ENCODE measurements at regions not wholly inside any gene's neighbourhood (a gene's known extent, or its start where the extent isn't known, plus 50 kb on each side); places are given as distances from the start of the nearest gene placed in this dataset.

- no peak overlapping the region for H3K27ac ChIP-seq (ENCODE audit: extremely low read depth, low read depth, low read length)
- H3K36me3 ChIP-seq (ENCODE audit: control insufficient read depth in 2 of 2, insufficient read depth in 1 of 2, low read length in 2 of 2): no peaks in the 10 kb centered on the region
- ChIA-PET CTCF (interaction anchor here (0.7 kb wide), 1 partner anchor 352 kb away, joined by 4 read pairs; no protein-coding TSS in a partner anchor), POLR2A (no interaction called here)
- H3K4me3 ChIP-seq (ENCODE audit: low read depth, low read length): no peak overlapping the region
- TF ChIP-seq ZEB2 (tag by site-specific recombination; IDR thresholded peaks at IDR 0.05) (no peak), EGR2 (tag by site-specific recombination; IDR thresholded peaks at IDR 0.05; ENCODE audit: low read depth) (no peak), ZNF169 (tag by site-specific recombination; IDR thresholded peaks at IDR 0.05) (no peak), ZNF626 (tag by site-specific recombination; IDR thresholded peaks at IDR 0.05) (no peak), ZNF692 (tag by site-specific recombination; IDR thresholded peaks at IDR 0.05) (no peak), ZNF394 (tag by site-specific recombination; IDR thresholded peaks at IDR 0.05; ENCODE audit: borderline replicate concordance) (no peak), ZNF138 (tag by site-specific recombination; IDR thresholded peaks at IDR 0.05; ENCODE audit: borderline replicate concordance) (no peak), ZNF610 (tag by site-specific recombination; IDR thresholded peaks at IDR 0.05; ENCODE audit: borderline replicate concordance) (no peak), WT1 (tag by site-specific recombination; IDR thresholded peaks at IDR 0.05) (no peak), ZSCAN4 (tag by site-specific recombination; IDR thresholded peaks at IDR 0.05) (no peak), SETDB1 (IDR thresholded peaks at IDR 0.05; ENCODE audit: insufficient read length, low read length) (no peak), ZNF449 (tag by site-specific recombination; IDR thresholded peaks at IDR 0.05) (no peak), ZNF366 (tag by site-specific recombination; conservative IDR thresholded peaks at IDR 0.05) (no peak), ZNF560 (tag by site-specific recombination; IDR thresholded peaks at IDR 0.05; ENCODE audit: borderline replicate concordance) (no peak), ZBTB26 (tag by site-specific recombination; optimal IDR thresholded peaks at IDR 0.05) (no peak)
- H3K9me3 ChIP-seq (ENCODE audit: control insufficient read depth, insufficient read depth, low read depth, low read length): no peaks in the 10 kb centered on the region
- H3K4me1 ChIP-seq (ENCODE audit: control insufficient read depth, insufficient read depth, low read length): no peaks in the 10 kb centered on the region
Measured at GRCh38 chr9:27802418-27802817, 229.1 kb upstream of the C9orf72 start.

- Histone ChIP-seq H3K4me1 (ENCODE audit: control insufficient read depth, insufficient read depth, low read length) (no peaks in the 10 kb centered on the region), H3K9me3 (ENCODE audit: control insufficient read depth, insufficient read depth, low read depth, low read length) (no peaks in the 10 kb centered on the region), H3K27ac (ENCODE audit: extremely low read depth, low read depth, low read length) (no peak overlapping the region), H3K4me3 (ENCODE audit: low read depth, low read length) (no peak overlapping the region), H3K36me3 (ENCODE audit: control insufficient read depth in 2 of 2, insufficient read depth in 1 of 2, low read length in 2 of 2) (no peaks in the 10 kb centered on the region)
- ChIA-PET CTCF (interaction anchor here (1.1 kb wide), 1 partner anchor 47 kb away, joined by 3 read pairs; no protein-coding TSS in a partner anchor), POLR2A (no interaction called here)
- TF ChIP-seq YY2 (tag by site-specific recombination; IDR thresholded peaks at IDR 0.05): no peak
- no peak for TF ChIP-seq ZNF404 (tag by site-specific recombination; IDR thresholded peaks at IDR 0.05)
- no peak for TF ChIP-seq GLIS2 (tag by site-specific recombination; IDR thresholded peaks at IDR 0.05)
- TF ChIP-seq ZNF629 (tag by site-specific recombination; IDR thresholded peaks at IDR 0.05): no peak
- TF ChIP-seq PBX3 (CRISPR knock-in tag; IDR thresholded peaks at IDR 0.05): no peak
- TF ChIP-seq SETDB1 (IDR thresholded peaks at IDR 0.05; ENCODE audit: insufficient read length, low read length): no peak
- TF ChIP-seq ZNF146 (tag by site-specific recombination; IDR thresholded peaks at IDR 0.05): no peak
- TF ChIP-seq ZBTB1 (tag by site-specific recombination; IDR thresholded peaks at IDR 0.05): no peak
- TF ChIP-seq ZNF654 (tag by site-specific recombination; IDR thresholded peaks at IDR 0.05; ENCODE audit: low read depth): no peak
- no peak for TF ChIP-seq ZNF76 (tag by site-specific recombination; IDR thresholded peaks at IDR 0.05; ENCODE audit: borderline replicate concordance, low read depth)
- no peak for TF ChIP-seq GLI4 (tag by site-specific recombination; IDR thresholded peaks at IDR 0.05)
- TF ChIP-seq ZNF335 (tag by site-specific recombination; conservative IDR thresholded peaks at IDR 0.05): no peak
- no peak for TF ChIP-seq ZNF132 (tag by site-specific recombination; IDR thresholded peaks at IDR 0.05; ENCODE audit: borderline replicate concordance)
Measured at GRCh38 chr9:27808864-27809263, 235.6 kb upstream of the C9orf72 start.

Measured in HEK293 (cell line).